ENCODE measurements at regions not wholly inside any gene's neighbourhood (a gene's known extent, or its start where the extent isn't known, plus 50 kb on each side); places are given as distances from the start of the nearest gene placed in this dataset.
A peak's percentile ranks its signal among the peaks of the same experiment; 100 is the strongest.
"Not testable (repeated sequence)": the region's sequence is repeated elsewhere in the genome, so short reads cannot be mapped to it uniquely, and the experiment has no call there.

DNA sequence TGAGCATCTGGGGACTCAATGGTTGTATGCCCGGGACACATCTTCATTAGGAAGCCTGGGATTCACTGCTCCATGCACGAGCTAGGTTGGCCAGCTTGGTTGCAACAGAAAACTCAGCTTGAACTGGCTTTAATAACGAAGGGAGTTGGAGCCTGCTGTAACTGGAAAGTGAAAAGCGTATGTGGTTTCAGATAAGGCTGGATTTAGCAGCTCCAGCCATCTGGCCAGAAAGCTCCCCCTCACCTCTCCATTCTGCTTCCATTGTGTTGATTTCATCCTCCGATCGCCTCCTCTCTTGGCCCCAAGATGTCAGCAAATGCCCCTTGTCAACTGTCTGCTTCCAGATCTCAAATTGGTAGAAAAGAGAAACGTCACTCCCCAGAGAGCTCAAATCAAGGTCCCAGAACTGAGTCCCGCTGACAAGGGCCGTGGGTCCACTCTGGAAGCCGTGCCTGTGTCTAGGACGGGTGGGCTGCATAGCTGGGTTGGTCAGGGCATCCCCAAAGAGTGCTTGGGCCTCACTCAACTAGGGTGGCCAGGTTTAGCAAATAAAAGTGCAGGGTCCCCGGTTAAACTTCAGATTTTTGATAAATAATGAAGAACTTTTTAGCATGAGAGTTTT, 117.0 kb upstream of the PMEPA1 start:
- intact Hi-C loops (cut with DNase I): no loop called here
- ATAC-seq (no peak), DNase-seq (ENCODE audit: missing footprints) (no peak)

DNA sequence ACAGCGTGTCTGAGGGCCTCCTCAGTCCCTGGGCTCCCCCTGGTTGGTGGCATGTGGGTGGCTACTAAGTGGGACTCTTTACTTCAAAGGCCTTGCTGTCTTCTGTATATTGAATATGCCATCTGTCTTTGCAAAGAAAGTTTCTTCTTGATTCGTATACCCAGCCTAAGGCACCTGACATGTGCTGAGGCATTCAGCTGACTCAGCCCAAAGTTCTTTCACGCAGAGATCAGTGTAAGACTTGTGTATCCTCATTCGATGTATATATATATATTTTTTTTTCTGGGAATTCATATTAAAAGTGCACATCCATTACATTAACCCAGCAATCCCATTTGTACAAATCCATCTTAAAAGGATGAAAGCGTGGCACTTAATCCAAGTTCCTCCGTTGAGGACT, 115.1 kb upstream of the PMEPA1 start:
- intact Hi-C loops (cut with DNase I): no loop called here
- ATAC-seq (no peak), DNase-seq (ENCODE audit: missing footprints) (no peak)

DNA sequence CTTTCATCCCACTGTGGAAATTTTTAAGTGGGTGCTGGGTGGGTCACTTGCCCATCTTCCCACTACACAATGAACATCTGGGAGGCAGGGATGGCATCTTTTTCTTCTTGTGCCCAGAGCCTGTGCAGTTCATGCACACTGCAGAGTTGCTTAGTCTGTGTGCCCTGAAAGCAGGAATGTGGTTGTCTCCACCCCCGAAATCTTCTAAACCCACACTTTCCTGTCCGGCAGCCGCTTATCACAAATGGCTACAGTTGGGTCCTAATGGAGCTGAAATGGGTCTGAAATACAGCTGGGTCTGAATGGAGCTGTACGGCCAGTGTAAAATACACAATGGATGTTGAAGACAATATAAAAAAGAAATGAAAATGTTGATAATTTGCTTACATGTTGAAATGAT, 112.1 kb upstream of the PMEPA1 start:
- intact Hi-C loops (cut with DNase I): no loop called here

GRCh38 chr20:57819691-57820380, 110.0 kb upstream of the PMEPA1 start:
- DNase-seq (ENCODE audit: missing footprints): no peak
- intact Hi-C loops (cut with DNase I): no loop called here
- ATAC-seq: no peak

More for the DNA sequence above, 112.1 kb upstream of the PMEPA1 start:
- no peak for ATAC-seq
- no peak for DNase-seq (ENCODE audit: missing footprints)

DNA sequence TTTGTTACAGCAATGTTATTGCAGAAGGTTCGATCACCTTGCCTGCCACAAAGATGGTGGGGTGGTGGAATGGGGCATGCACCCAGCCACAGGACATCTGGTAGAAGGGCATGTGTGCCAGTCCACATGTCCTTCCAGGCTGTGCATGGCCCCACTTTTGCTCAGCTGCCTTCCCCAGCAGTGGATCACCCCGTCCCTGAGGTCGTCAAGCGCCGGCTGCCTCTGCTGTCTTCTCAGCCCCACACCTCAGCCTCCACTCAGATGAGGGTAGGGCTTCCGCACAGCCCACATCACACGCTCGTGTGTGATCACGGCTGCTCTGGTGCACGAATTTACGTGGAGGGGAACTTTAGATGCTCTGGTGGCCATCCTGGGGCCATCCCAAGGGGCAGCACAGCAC, 109.5 kb upstream of the PMEPA1 start:
- ATAC-seq: no peak
- DNase-seq (ENCODE audit: missing footprints): no peak
- intact Hi-C loops (cut with DNase I): no loop called here

GRCh38 chr20:57818418-57819181, 108.8 kb upstream of the PMEPA1 start:
- intact Hi-C loops (cut with DNase I): no loop called here
- DNase-seq (ENCODE audit: missing footprints) (no peak), ATAC-seq (peak; percentile 37)

DNA sequence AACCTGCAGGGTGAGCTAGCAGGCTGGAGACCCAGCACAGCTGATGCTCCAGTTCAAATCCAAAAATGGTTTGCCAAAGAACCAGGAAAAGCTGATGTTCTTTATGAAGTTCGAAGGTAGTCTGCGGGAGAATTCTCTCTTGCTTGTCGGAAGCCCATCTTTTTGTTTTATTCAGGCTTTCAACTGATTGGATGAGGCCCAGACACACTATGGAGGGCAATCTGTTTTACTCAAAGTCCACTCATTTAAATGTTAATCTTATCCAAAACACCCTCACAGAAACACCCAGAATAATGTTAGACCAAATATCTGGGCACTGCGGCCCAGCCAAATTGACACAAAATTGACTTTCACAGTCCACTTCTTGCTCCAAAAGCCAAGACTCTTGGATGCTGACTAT, 105.6 kb upstream of the PMEPA1 start:
- no peak for ATAC-seq
- intact Hi-C loops (cut with DNase I): no loop called here
- DNase-seq (ENCODE audit: missing footprints): no peak

- ATAC-seq (no peak), DNase-seq (ENCODE audit: missing footprints) (no peak)
- intact Hi-C loops (cut with DNase I): no loop called here
Measured at GRCh38 chr20:57814529-57814928, 104.7 kb upstream of the PMEPA1 start.

- ATAC-seq: no peak
- no peak for DNase-seq (ENCODE audit: missing footprints)
- intact Hi-C loops (cut with DNase I): no loop called here
Measured at GRCh38 chr20:57813509-57814269, 103.9 kb upstream of the PMEPA1 start.

DNA sequence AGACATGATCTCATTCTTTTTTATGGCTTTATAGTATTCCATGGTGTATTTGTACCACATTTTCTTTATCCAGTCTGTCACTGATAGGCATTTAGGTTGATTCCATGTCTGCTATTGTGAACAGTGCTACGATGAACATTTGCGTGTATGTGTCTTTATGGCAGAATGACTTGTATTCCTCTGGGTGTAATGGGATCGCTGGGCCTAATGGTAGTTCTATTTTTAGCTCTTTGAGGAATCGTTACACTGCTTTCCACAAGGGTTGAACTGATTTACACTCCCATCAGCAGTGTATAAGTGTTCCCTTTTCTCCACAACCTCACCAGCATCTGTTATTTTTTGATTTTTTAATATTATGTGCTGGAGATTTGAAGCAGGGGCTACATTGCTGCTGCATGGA, 102.8 kb upstream of the PMEPA1 start:
- intact Hi-C loops (cut with DNase I); ATAC-seq; DNase-seq (ENCODE audit: missing footprints): not testable (repeated sequence)

DNA sequence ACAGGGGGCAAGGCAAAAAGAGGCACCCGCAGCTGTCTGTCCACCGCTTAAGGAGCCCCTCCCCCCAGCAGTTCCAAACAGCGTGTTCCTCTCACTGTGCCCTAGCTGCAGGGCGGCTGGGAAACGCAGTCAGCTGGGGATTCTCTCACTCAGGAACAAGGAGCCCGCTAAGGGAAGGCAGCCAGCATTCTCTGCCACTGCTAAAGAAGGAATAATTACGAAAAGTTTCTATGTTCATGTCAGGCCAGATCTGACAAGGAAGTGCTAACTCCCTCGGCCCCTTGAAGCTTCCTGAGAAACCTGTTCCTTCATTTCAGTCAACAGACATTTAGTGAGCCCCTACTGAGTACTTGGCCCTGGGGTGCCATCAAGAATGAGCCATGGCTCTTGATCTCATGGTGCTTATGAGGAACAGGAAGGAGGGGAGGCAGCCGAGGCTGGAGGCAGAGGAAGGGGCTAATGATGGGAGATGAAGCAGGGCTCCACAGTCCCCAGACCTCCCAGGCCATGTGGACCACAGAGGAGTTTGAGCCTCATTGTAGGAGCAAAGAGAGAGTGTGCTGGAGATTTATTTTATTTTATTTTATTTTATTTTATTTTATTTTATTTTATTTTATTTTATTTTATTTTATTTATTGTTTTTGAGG, 101.7 kb upstream of the PMEPA1 start:
- ATAC-seq: no peak

DNA sequence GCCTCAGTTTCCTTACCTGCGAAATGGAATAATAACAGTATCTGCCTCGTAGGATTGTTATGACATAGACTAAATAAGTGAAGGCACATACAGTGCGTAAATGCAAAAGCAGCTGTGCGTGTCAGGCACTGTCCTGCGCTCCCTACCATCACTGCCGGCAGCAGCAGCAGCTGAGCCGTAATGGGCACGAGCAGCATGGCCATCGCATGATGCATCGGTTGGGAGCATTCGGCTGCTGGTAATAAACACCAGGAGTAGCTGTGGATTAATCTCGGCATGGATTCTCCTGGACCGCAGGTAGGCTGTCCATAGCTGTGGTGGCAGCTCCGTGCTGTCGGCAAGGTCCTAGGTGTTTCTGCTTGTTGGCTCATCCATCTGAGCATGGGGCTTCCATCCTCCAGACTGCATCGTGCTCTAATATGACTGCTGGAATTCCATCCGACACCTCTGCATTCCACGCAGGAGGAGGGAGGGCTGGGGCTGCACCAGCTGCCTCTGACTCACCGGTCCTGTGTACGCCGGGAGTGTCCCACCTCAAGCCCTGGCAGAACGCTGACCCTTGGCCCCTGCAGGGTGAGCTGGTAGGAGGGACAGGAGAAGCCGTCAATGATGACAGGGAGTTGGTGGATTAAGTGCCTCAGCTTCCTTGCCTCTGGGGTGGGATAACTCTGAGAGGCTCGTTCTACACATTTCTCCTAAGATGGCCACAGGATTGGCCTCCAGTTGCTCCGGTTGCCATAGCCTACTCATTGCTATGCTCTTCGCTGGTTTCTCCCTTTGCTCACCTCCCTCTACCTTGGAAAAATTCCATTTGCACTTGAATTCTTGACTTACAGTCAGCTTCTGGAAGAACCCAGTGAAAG, 100.9 kb upstream of the PMEPA1 start:
- ATAC-seq: no peak
- no peak for DNase-seq (ENCODE audit: missing footprints)
- intact Hi-C loops (cut with DNase I): no loop called here

More for the DNA sequence above, 101.7 kb upstream of the PMEPA1 start:
- DNase-seq (ENCODE audit: missing footprints): no peak
- intact Hi-C loops (cut with DNase I): no loop called here

DNA sequence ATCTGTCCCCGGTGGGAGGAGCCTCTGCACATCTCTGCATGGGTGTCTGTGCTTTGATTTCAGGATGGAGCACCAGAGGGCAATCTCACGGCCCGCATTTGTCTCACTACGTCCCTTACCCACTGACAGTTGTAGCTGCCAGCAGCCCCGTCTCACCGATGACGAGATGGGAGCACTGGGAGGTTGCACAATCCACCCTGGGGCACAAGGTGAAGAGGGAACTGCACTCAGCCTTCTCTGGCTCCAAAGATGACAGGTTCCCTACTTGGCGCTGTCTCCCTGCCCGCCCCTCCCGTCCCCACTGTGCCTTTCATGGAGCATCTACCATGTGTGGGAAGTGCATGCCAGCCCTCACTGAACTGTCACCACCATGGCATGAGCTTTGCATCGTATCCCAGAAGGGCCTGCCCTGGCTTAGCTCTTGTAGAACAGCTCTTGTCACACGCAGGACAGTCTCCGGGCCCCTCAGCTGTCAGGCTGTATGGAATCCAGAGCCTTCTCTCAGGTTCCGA, 99.9 kb upstream of the PMEPA1 start:
- intact Hi-C loops (cut with DNase I): loop anchor here (2.0 to 5.0 kb wide), 2 partner anchors 91 to 127 kb away; no protein-coding TSS in a partner anchor
- DNase-seq (ENCODE audit: missing footprints): peak; percentile 78
- ATAC-seq: peak; percentile 85

DNA sequence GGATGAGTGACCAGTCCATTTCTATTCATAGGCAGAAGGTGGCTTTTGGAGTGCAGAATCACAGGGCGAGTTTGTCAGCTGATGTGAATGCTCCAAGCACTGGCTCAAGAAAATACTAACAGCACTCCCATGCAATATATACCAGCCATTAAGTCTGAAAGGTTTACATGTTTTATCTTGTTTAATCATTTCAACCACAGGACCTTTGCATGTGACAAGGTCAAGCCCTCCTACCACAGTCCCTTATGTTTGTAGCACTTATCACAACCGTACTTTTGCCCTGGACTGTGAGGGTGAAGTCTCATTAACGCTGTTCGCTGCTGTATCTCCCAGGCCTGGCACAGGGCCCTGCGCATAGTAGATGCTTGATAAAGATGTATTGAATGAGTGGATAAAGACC, 99.3 kb upstream of the PMEPA1 start:
- no peak for ATAC-seq

DNA sequence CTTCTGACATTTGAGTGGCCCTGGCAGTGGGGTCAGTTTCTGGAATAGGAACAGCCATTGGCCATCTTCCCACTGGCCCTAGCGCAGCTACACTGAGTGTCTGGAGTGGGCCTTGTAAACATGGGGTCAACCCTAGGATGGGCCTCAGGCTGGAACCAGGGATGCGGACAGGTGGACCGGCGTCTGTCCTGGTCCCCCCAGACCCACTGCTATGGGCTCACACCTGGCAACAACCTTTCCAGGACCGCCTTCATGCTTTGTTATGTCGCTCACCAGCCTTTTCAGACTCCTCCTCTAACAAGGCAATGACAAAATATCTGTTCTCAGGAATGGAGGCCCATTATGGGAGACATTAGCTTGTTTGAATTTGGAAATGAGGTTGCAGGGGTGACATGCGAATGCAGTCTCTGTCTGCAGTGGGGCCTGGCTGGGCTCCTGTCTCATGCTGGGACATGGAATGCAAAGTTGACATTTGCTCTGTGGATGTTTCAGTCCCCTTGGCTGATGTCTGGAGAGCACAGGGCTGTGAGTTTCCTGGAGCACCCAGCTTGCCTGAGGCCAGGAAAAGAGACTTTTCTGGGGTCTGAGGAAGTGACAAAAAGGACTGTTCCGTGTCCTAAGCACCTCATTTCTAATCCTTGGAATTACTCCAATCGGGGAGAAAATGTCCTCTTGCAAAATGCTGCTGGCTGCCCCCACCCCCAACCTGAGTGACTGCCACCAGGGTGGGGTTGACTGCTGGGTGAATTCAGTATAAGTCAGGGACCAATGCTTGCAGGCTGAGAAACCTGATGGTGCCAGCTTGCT, 98.7 kb upstream of the PMEPA1 start:
- intact Hi-C loops (cut with DNase I): loop anchor here (2.0 to 5.0 kb wide), 2 partner anchors 90 to 126 kb away; no protein-coding TSS in a partner anchor

More for the DNA sequence above, 99.3 kb upstream of the PMEPA1 start:
- DNase-seq (ENCODE audit: missing footprints): no peak
- intact Hi-C loops (cut with DNase I): loop anchor here (2.0 to 5.0 kb wide), 2 partner anchors 90 to 127 kb away; no protein-coding TSS in a partner anchor

GRCh38 chr20:57807401-57808263, 97.8 kb upstream of the PMEPA1 start:
- ATAC-seq: peak; percentile 71
- intact Hi-C loops (cut with DNase I): loop anchor here (2.0 to 5.0 kb wide), 2 partner anchors 89 to 125 kb away; no protein-coding TSS in a partner anchor
- no peak for DNase-seq (ENCODE audit: missing footprints)

More for the DNA sequence above, 98.7 kb upstream of the PMEPA1 start:
- ATAC-seq (no peak), DNase-seq (ENCODE audit: missing footprints) (no peak)
